Heart left ventricle (tissue), 13 donors: ENCODE measurements at regions not wholly inside any gene's neighbourhood (a gene's known extent, or its start where the extent isn't known, plus 50 kb on each side); places are given as distances from the start of the nearest gene placed in this dataset.

Source experiments
- POLR2A ChIP-seq, 2 donors: fragments of 450-650 bp; IDR thresholded peaks; one replicate each; pipeline ENCODE4 v1.6.1; 2017; ENCODE audit warnings: antibody characterized with exemption in 2 of 2, mild to moderate bottlenecking in 2 of 2, moderate library complexity in 2 of 2
- TF ChIP-seq, protein P1 (sequence below), 12 donors: fragments of 200-600 bp; sonication (generic) in 4 of 12; IDR thresholded peaks; one replicate each; pipeline versions ENCODE4 v1.5.0 to v1.8.0; 2018 to 2022; ENCODE audit warnings: antibody characterized with exemption in 12 of 12, mild to moderate bottlenecking in 5 of 12
- donor health status: ischemic (EF 13 %, LVEDD 7.1; RV severe dilation, severe dysfunction).
- donor health status: DM: no; HTN: yes; CAD: no.
- donor health status: DM: no; HTN: no; CAD: no.
- donor health status: ischemic (EF 25% LVEDD 6.9; RV normal size, moderate dysfunction).
- donor health status: ischemic (EF 25% LVEDD 5.7; RV mildly dilated, moderate dysfunction).
- donor health status: ischemic (EF 35%, LVEDD 5.7; RV mildly dilated, moderate dysfunction).
- donor health status: nonischemic (EF 11% LVEDD 7.7; RV severe dilation, severe dysfunction).
- donor health status: DM: yes; HTN: yes; CAD: no.
- donor health status: PGD.
- donor health status: ischemic (EF 29% LVEDD 5.4; RV normal size, mild dysfunction).
- donor health status: nonischemic (EF 23%, LVEDD 6.1; RV moderate dilation, normal function).

DNA sequence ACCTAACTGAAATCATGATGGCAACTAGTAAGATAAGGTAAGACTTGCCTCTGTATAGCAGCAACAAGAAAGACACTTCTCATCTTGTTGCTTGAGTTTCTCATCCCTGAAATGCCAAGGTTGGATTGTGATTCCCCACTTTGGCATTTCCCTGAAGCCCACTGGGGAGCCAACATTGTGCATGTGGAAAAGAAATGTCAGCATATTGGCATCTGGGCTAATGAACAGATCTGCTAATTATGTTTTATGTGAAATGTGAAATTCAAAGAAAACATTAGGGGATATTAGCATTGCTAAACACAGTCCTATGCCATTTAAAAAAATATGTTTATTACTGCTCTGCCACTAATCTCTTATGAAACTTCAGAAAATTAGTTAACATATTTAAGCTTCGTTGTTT lies 126.3 kb upstream of the PCSK2 start:
- TF ChIP-seq, protein P1, sequence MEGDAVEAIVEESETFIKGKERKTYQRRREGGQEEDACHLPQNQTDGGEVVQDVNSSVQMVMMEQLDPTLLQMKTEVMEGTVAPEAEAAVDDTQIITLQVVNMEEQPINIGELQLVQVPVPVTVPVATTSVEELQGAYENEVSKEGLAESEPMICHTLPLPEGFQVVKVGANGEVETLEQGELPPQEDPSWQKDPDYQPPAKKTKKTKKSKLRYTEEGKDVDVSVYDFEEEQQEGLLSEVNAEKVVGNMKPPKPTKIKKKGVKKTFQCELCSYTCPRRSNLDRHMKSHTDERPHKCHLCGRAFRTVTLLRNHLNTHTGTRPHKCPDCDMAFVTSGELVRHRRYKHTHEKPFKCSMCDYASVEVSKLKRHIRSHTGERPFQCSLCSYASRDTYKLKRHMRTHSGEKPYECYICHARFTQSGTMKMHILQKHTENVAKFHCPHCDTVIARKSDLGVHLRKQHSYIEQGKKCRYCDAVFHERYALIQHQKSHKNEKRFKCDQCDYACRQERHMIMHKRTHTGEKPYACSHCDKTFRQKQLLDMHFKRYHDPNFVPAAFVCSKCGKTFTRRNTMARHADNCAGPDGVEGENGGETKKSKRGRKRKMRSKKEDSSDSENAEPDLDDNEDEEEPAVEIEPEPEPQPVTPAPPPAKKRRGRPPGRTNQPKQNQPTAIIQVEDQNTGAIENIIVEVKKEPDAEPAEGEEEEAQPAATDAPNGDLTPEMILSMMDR (IDR thresholded peaks at IDR 0.05): no peak
- no peak for TF ChIP-seq POLR2A (IDR thresholded peaks at IDR 0.05)
